Activated T-helper 2 cell treated with anti-CD3 and anti-CD28 coated beads, Interferon-gamma antibody, Interleukin-2, Interleukin-4, amounts not matched to agents 10 μg/mL and 5 μg/mL and 100 μg/mL, durations not matched to agents 14 hours and 24 hours and 36 hours (primary cell): ENCODE measurements at regions not wholly inside any gene's neighbourhood (a gene's known extent, or its start where the extent isn't known, plus 50 kb on each side); places are given as distances from the start of the nearest gene placed in this dataset.
A peak's percentile ranks its signal among the peaks of the same experiment; 100 is the strongest.

Source experiments
- DNase-seq: peaks from one replicate; pipeline ENCODE4 v3.0.0; 2021; ENCODE audit warnings: low spot score
- H3K27ac Mint-ChIP-seq: one replicate; pipeline ENCODE4 v1.8.0; 2021; ENCODE audit warnings: mixed read lengths
- H3K27me3 Mint-ChIP-seq: one replicate; pipeline ENCODE4 v1.8.0; 2021; ENCODE audit warnings: low read depth, mixed read lengths
- H3K36me3 Mint-ChIP-seq: one replicate; pipeline ENCODE4 v1.8.0; 2021; ENCODE audit warnings: low read depth, mixed read lengths
- H3K4me1 Mint-ChIP-seq: one replicate; pipeline ENCODE4 v1.8.0; 2021; ENCODE audit warnings: low read depth, mixed read lengths
- H3K4me3 Mint-ChIP-seq: one replicate; pipeline ENCODE4 v1.8.0; 2021; ENCODE audit warnings: low read depth, mild to moderate bottlenecking, moderate library complexity, mixed read lengths
- H3K9me3 Mint-ChIP-seq: one replicate; pipeline ENCODE4 v1.8.0; 2021; ENCODE audit warnings: mixed read lengths
- intact Hi-C: fragments of 100-400 bp; cut with micrococcal nuclease; formaldehyde crosslinking; loops from one replicate; pipeline ENCODE4 v1.15.1; 2023

- DNase-seq: no peak
- H3K36me3 Mint-ChIP-seq: no peaks in the 10 kb centered on the region
- peaks cover 15% of the 10 kb centered on the region for H3K4me1 Mint-ChIP-seq
- no peak overlapping the region for H3K4me3 Mint-ChIP-seq
- no peak overlapping the region for H3K27ac Mint-ChIP-seq
- intact Hi-C loops: loop anchor here (5.0 kb wide), 1 partner anchor 474 kb away; no protein-coding TSS in a partner anchor
- H3K9me3 Mint-ChIP-seq: no peaks in the 10 kb centered on the region
- peaks cover 3% of the 10 kb centered on the region for H3K27me3 Mint-ChIP-seq
Observed at GRCh38 chr3:153293265-153293664, 131.2 kb downstream of the RAP2B start.

- Mint-ChIP-seq H3K27me3 (peaks cover 13% of the 10 kb centered on the region), H3K36me3 (no peaks in the 10 kb centered on the region), H3K27ac (no peak overlapping the region), H3K4me1 (peaks cover 3% of the 10 kb centered on the region), H3K9me3 (no peaks in the 10 kb centered on the region), H3K4me3 (no peak overlapping the region)
- intact Hi-C loops: no loop called here
- no peak for DNase-seq
Observed at GRCh38 chr3:153295901-153296300, 133.9 kb downstream of the RAP2B start.

GRCh38 chr3:153305189-153305588 lies 143.2 kb downstream of the RAP2B start:
- Mint-ChIP-seq H3K4me1 (no peaks in the 10 kb centered on the region), H3K9me3 (no peaks in the 10 kb centered on the region), H3K36me3 (no peaks in the 10 kb centered on the region), H3K27me3 (peaks cover 12% of the 10 kb centered on the region), H3K4me3 (no peak overlapping the region), H3K27ac (no peak overlapping the region)
- no peak for DNase-seq
- intact Hi-C loops: no loop called here

DNA sequence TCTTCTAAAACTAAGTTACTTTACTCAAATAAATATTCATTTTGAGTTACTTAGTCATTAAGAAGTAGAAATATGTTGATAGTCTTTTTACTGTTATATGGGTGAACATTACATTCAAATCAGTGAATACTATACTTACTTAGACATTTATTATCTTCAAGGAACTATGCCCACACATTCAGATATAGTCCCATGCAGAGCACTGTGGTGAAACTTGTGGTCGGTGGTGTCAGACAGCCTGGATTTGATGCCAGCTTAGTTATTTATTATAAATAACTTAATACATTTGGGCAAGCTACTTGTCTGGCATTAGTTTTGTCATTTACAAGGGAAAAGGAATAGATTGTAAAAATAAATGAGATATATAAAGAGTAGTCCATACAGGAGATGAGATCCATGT lies 149.5 kb downstream of the RAP2B start:
- H3K4me1 Mint-ChIP-seq: peaks cover 7% of the 10 kb centered on the region

DNA sequence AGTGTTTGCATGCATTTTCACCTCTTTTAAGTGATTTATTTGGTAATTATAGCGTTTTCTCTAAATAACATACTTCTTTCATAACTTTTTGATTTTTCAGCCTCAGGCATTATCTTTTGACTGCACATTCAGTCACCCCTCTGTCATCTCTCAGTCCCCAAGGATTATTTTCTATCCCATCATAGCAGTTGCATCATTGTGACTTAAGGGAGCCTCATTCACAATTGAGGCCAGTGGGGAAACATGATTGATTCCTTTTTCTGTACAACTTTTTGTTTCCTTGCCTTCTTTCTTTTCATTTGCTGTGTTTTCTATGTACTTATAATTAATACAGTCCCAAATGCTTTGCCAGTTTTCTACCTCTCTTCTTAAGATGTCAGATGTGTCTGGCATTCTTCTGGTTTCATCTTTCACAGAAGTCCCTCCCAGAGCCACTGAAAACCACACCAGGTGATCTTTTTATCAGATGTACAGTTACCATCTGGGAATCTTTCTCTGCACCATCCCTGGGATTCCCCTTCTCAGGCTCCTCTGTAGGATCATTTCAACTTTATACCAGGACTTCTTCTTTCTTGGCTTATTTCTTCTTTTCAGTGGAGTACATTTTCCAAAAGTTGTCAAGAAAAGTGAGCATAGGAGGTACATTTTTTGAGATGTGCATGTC lies 151.4 kb downstream of the RAP2B start:
- H3K27ac Mint-ChIP-seq: no peak overlapping the region
- intact Hi-C loops: no loop called here
- no peaks in the 10 kb centered on the region for H3K27me3 Mint-ChIP-seq
- peaks cover 7% of the 10 kb centered on the region for H3K4me1 Mint-ChIP-seq
- no peaks in the 10 kb centered on the region for H3K9me3 Mint-ChIP-seq
- DNase-seq: no peak
- H3K36me3 Mint-ChIP-seq: no peaks in the 10 kb centered on the region
- no peak overlapping the region for H3K4me3 Mint-ChIP-seq

More for the DNA sequence above, 149.5 kb downstream of the RAP2B start:
- Mint-ChIP-seq H3K27ac (no peak overlapping the region), H3K27me3 (no peaks in the 10 kb centered on the region), H3K36me3 (no peaks in the 10 kb centered on the region), H3K4me3 (no peak overlapping the region), H3K9me3 (no peaks in the 10 kb centered on the region)
- intact Hi-C loops: no loop called here
- DNase-seq: no peak

DNA sequence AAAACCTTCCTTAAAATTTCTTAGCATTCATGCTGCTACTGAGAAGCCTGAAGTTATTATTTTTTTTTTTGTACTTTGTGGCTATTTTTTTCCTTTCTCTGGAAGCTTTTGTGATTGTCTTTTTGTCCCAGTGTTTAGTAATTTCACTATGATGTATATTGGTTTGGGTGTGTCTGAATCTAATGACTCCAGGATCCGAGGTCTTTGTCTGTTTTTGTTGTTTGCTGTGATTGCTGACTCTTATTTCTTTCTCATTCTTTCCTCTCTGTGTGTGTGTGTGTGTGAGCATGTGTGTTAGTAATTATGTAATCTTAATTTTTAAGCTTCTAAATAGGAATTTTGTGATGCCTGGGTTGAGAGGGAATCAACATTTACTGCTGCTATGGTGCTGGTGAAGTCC lies 152.0 kb downstream of the RAP2B start:
- intact Hi-C loops: no loop called here
- no peak overlapping the region for H3K27ac Mint-ChIP-seq

GRCh38 chr3:153315781-153316180 lies 153.8 kb downstream of the RAP2B start:
- H3K27ac Mint-ChIP-seq: no peak overlapping the region
- H3K9me3 Mint-ChIP-seq: no peaks in the 10 kb centered on the region
- DNase-seq: no peak
- intact Hi-C loops: no loop called here
- H3K36me3 Mint-ChIP-seq: no peaks in the 10 kb centered on the region
- no peaks in the 10 kb centered on the region for H3K27me3 Mint-ChIP-seq
- peaks cover 20% of the 10 kb centered on the region for H3K4me1 Mint-ChIP-seq
- no peak overlapping the region for H3K4me3 Mint-ChIP-seq

More for the DNA sequence above, 152.0 kb downstream of the RAP2B start:
- Mint-ChIP-seq H3K9me3 (no peaks in the 10 kb centered on the region), H3K4me1 (peaks cover 10% of the 10 kb centered on the region), H3K36me3 (no peaks in the 10 kb centered on the region), H3K4me3 (no peak overlapping the region), H3K27me3 (no peaks in the 10 kb centered on the region)
- DNase-seq: no peak

DNA sequence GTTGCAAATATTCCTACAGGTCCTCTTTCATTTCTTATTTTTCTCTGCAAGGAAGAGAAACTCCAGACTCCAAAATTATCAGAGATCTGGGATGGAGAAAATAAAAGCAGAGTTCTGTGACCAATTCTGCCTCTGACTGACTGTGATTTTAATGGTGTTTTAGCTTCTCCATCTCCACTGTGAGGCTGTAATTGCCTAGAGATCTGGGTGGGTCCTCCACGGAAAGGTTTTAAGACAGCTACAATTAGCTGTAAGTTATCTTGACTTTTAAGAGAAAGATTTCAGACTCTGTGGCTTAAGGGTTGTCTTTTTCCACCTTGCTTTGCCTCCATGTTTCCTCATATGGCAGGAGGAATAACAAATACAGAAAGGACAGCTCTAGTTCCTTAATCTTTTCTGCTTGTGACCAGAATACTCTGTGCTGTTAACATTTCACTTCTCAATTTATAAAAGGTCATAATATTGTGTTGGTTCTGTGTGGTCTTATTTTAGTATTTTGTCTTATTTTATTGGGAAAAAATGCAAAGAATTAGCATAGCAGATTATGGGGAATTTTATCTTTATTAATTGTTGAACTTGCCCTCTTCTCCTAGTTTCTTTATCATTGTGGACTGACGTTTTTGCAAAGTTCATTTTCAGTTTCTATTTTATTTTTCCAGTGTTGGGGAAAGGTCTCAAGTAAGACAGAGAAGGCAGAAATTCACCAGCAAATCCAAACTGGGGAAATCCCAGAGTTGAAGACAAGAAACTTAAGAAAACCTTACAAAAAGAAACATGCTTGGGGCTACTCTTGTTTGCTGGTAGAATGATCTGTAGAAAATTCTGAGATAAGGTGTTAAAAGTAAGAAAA lies 157.9 kb downstream of the RAP2B start:
- Mint-ChIP-seq H3K4me3 (no peak overlapping the region), H3K27ac (peak overlapping the region; percentile 58)
- no peak for DNase-seq

GRCh38 chr3:153320585-153321128 lies 158.6 kb downstream of the RAP2B start:
- Mint-ChIP-seq H3K9me3 (no peaks in the 10 kb centered on the region), H3K4me1 (peaks cover 15% of the 10 kb centered on the region), H3K4me3 (no peak overlapping the region), H3K27ac (peak overlapping the region; percentile 58), H3K36me3 (no peaks in the 10 kb centered on the region), H3K27me3 (no peaks in the 10 kb centered on the region)
- no peak for DNase-seq
- intact Hi-C loops: no loop called here

More for the DNA sequence above, 157.9 kb downstream of the RAP2B start:
- Mint-ChIP-seq H3K36me3 (no peaks in the 10 kb centered on the region), H3K9me3 (no peaks in the 10 kb centered on the region), H3K4me1 (peaks cover 15% of the 10 kb centered on the region), H3K27me3 (no peaks in the 10 kb centered on the region)
- intact Hi-C loops: no loop called here

GRCh38 chr3:153328690-153329089 lies 166.7 kb downstream of the RAP2B start:
- Mint-ChIP-seq H3K4me1 (peaks cover 14% of the 10 kb centered on the region), H3K27me3 (no peaks in the 10 kb centered on the region), H3K36me3 (no peaks in the 10 kb centered on the region), H3K9me3 (peaks cover 3% of the 10 kb centered on the region), H3K27ac (no peak overlapping the region), H3K4me3 (no peak overlapping the region)
- DNase-seq: no peak
- intact Hi-C loops: no loop called here

- H3K4me3 Mint-ChIP-seq: no peak overlapping the region
- intact Hi-C loops: no loop called here
- H3K4me1 Mint-ChIP-seq: peaks cover 14% of the 10 kb centered on the region
- no peak for DNase-seq
- peaks cover 3% of the 10 kb centered on the region for H3K9me3 Mint-ChIP-seq
- H3K36me3 Mint-ChIP-seq: no peaks in the 10 kb centered on the region
- no peak overlapping the region for H3K27ac Mint-ChIP-seq
- no peaks in the 10 kb centered on the region for H3K27me3 Mint-ChIP-seq
Observed at GRCh38 chr3:153330901-153331300, 168.9 kb downstream of the RAP2B start.

DNA sequence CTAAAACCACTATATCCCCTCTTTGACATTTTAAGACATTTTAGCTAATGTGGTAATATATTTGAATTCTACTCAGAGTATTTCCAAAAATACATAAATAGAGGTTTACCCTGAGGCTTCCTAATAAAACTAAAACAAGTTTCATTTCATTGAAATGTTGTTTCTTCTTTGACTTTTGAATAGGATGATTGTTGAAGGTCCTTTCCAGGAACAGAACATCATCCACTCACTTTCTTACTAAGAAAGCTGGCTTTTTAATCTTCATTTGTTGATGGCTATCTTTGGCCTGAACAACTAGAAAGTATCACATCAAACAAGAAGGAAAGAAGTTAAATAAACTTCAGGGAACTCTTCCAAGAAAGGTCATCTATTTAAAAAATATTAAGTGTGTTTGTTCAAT lies 169.7 kb downstream of the RAP2B start:
- DNase-seq: no peak
- no peaks in the 10 kb centered on the region for H3K27me3 Mint-ChIP-seq
- intact Hi-C loops: no loop called here

GRCh38 chr3:153334558-153334957 lies 172.5 kb downstream of the RAP2B start:
- Mint-ChIP-seq H3K27ac (no peak overlapping the region), H3K36me3 (no peaks in the 10 kb centered on the region), H3K27me3 (no peaks in the 10 kb centered on the region)

More for the DNA sequence above, 169.7 kb downstream of the RAP2B start:
- no peak overlapping the region for H3K4me3 Mint-ChIP-seq
- no peak overlapping the region for H3K27ac Mint-ChIP-seq
- no peaks in the 10 kb centered on the region for H3K36me3 Mint-ChIP-seq
- H3K9me3 Mint-ChIP-seq: no peaks in the 10 kb centered on the region
- H3K4me1 Mint-ChIP-seq: peaks cover 14% of the 10 kb centered on the region

More at GRCh38 chr3:153334558-153334957, 172.5 kb downstream of the RAP2B start:
- Mint-ChIP-seq H3K9me3 (no peaks in the 10 kb centered on the region), H3K4me3 (no peak overlapping the region), H3K4me1 (peaks cover 18% of the 10 kb centered on the region)
- intact Hi-C loops: no loop called here
- DNase-seq: no peak
